ENCODE measurements at regions not wholly inside any gene's neighbourhood (a gene's known extent, or its start where the extent isn't known, plus 50 kb on each side); places are given as distances from the start of the nearest gene placed in this dataset.

DNA sequence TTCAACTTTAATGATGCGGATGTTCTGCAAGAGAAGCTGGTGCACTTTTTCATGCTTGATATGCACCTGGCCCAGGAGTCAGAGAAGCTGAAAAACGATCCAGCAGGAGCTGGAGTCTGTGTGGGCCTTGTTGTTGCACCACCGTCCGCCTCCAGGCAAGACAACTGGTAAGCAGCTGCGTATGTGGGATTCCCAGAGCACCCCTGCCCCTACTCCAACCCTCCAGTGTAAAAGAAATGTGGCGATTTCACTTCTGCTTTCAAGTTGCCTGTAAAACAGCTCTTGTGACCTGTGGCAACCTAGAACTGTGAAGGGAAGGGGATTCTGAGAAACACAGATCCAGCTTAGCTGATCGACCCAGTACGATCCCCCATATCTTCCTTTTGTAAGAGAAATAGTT lies 154.1 kb upstream of the PELI2 start:
- no peak for TF ChIP-seq EZH2 (IDR thresholded peaks at IDR 0.05; ENCODE audit: low read depth, unreplicated experiment)
- TF ChIP-seq, protein P1, sequence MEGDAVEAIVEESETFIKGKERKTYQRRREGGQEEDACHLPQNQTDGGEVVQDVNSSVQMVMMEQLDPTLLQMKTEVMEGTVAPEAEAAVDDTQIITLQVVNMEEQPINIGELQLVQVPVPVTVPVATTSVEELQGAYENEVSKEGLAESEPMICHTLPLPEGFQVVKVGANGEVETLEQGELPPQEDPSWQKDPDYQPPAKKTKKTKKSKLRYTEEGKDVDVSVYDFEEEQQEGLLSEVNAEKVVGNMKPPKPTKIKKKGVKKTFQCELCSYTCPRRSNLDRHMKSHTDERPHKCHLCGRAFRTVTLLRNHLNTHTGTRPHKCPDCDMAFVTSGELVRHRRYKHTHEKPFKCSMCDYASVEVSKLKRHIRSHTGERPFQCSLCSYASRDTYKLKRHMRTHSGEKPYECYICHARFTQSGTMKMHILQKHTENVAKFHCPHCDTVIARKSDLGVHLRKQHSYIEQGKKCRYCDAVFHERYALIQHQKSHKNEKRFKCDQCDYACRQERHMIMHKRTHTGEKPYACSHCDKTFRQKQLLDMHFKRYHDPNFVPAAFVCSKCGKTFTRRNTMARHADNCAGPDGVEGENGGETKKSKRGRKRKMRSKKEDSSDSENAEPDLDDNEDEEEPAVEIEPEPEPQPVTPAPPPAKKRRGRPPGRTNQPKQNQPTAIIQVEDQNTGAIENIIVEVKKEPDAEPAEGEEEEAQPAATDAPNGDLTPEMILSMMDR (conservative IDR thresholded peaks at IDR 0.05; ENCODE audit: low read depth in 2 of 2) = no peak
- TF ChIP-seq, protein P2, sequence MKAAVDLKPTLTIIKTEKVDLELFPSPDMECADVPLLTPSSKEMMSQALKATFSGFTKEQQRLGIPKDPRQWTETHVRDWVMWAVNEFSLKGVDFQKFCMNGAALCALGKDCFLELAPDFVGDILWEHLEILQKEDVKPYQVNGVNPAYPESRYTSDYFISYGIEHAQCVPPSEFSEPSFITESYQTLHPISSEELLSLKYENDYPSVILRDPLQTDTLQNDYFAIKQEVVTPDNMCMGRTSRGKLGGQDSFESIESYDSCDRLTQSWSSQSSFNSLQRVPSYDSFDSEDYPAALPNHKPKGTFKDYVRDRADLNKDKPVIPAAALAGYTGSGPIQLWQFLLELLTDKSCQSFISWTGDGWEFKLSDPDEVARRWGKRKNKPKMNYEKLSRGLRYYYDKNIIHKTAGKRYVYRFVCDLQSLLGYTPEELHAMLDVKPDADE (IDR thresholded peaks at IDR 0.05) = no peak
- TF ChIP-seq CREB1 (CRISPR knock-in tag; IDR thresholded peaks at IDR 0.05; ENCODE audit: low read depth) = no peak
- TF ChIP-seq, protein P3, sequence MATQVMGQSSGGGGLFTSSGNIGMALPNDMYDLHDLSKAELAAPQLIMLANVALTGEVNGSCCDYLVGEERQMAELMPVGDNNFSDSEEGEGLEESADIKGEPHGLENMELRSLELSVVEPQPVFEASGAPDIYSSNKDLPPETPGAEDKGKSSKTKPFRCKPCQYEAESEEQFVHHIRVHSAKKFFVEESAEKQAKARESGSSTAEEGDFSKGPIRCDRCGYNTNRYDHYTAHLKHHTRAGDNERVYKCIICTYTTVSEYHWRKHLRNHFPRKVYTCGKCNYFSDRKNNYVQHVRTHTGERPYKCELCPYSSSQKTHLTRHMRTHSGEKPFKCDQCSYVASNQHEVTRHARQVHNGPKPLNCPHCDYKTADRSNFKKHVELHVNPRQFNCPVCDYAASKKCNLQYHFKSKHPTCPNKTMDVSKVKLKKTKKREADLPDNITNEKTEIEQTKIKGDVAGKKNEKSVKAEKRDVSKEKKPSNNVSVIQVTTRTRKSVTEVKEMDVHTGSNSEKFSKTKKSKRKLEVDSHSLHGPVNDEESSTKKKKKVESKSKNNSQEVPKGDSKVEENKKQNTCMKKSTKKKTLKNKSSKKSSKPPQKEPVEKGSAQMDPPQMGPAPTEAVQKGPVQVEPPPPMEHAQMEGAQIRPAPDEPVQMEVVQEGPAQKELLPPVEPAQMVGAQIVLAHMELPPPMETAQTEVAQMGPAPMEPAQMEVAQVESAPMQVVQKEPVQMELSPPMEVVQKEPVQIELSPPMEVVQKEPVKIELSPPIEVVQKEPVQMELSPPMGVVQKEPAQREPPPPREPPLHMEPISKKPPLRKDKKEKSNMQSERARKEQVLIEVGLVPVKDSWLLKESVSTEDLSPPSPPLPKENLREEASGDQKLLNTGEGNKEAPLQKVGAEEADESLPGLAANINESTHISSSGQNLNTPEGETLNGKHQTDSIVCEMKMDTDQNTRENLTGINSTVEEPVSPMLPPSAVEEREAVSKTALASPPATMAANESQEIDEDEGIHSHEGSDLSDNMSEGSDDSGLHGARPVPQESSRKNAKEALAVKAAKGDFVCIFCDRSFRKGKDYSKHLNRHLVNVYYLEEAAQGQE (IDR thresholded peaks at IDR 0.05; ENCODE audit: unreplicated experiment) = no peak
- no peak for TF ChIP-seq JUNB (IDR thresholded peaks at IDR 0.05; ENCODE audit: unreplicated experiment)
- TF ChIP-seq POLR2AphosphoS5 (IDR thresholded peaks at IDR 0.05; ENCODE audit: low read depth) = no peak
- no peak for TF ChIP-seq EZH2phosphoT487 (IDR thresholded peaks at IDR 0.05; ENCODE audit: unreplicated experiment)
- TF ChIP-seq ZNF331 (CRISPR knock-in tag; IDR thresholded peaks at IDR 0.05; ENCODE audit: low read depth) = no peak
- no peak for TF ChIP-seq STAT1 (IDR thresholded peaks at IDR 0.05; ENCODE audit: unreplicated experiment)
- no peak for TF ChIP-seq ZNF114 (CRISPR knock-in tag; IDR thresholded peaks at IDR 0.05)
- TF ChIP-seq NANOG (IDR thresholded peaks at IDR 0.05; ENCODE audit: borderline replicate concordance) = no peak
- TF ChIP-seq, protein P4, sequence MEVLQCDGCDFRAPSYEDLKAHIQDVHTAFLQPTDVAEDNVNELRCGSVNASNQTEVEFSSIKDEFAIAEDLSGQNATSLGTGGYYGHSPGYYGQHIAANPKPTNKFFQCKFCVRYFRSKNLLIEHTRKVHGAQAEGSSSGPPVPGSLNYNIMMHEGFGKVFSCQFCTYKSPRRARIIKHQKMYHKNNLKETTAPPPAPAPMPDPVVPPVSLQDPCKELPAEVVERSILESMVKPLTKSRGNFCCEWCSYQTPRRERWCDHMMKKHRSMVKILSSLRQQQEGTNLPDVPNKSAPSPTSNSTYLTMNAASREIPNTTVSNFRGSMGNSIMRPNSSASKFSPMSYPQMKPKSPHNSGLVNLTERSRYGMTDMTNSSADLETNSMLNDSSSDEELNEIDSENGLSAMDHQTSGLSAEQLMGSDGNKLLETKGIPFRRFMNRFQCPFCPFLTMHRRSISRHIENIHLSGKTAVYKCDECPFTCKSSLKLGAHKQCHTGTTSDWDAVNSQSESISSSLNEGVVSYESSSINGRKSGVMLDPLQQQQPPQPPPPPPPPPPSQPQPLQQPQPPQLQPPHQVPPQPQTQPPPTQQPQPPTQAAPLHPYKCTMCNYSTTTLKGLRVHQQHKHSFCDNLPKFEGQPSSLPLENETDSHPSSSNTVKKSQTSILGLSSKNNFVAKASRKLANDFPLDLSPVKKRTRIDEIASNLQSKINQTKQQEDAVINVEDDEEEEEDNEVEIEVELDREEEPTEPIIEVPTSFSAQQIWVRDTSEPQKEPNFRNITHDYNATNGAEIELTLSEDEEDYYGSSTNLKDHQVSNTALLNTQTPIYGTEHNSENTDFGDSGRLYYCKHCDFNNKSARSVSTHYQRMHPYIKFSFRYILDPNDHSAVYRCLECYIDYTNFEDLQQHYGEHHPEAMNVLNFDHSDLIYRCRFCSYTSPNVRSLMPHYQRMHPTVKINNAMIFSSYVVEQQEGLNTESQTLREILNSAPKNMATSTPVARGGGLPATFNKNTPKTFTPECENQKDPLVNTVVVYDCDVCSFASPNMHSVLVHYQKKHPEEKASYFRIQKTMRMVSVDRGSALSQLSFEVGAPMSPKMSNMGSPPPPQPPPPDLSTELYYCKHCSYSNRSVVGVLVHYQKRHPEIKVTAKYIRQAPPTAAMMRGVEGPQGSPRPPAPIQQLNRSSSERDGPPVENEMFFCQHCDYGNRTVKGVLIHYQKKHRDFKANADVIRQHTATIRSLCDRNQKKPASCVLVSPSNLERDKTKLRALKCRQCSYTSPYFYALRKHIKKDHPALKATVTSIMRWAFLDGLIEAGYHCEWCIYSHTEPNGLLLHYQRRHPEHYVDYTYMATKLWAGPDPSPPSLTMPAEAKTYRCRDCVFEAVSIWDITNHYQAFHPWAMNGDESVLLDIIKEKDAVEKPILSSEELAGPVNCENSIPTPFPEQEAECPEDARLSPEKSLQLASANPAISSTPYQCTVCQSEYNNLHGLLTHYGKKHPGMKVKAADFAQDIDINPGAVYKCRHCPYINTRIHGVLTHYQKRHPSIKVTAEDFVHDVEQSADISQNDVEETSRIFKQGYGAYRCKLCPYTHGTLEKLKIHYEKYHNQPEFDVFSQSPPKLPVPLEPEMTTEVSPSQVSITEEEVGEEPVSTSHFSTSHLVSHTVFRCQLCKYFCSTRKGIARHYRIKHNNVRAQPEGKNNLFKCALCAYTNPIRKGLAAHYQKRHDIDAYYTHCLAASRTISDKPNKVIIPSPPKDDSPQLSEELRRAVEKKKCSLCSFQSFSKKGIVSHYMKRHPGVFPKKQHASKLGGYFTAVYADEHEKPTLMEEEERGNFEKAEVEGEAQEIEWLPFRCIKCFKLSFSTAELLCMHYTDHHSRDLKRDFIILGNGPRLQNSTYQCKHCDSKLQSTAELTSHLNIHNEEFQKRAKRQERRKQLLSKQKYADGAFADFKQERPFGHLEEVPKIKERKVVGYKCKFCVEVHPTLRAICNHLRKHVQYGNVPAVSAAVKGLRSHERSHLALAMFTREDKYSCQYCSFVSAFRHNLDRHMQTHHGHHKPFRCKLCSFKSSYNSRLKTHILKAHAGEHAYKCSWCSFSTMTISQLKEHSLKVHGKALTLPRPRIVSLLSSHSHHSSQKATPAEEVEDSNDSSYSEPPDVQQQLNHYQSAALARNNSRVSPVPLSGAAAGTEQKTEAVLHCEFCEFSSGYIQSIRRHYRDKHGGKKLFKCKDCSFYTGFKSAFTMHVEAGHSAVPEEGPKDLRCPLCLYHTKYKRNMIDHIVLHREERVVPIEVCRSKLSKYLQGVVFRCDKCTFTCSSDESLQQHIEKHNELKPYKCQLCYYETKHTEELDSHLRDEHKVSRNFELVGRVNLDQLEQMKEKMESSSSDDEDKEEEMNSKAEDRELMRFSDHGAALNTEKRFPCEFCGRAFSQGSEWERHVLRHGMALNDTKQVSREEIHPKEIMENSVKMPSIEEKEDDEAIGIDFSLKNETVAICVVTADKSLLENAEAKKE (CRISPR knock-in tag; IDR thresholded peaks at IDR 0.05) = no peak

All from GM23338 (cell line).